Breast epithelium (tissue), 4 donors: ENCODE measurements at regions not wholly inside any gene's neighbourhood (a gene's known extent, or its start where the extent isn't known, plus 50 kb on each side); places are given as distances from the start of the nearest gene placed in this dataset.

Source experiments
- DNase-seq, 2 donors: peaks; one replicate each; pipeline ENCODE4 v3.0.0-alpha.2; 2019; ENCODE audit warnings: low spot score in 2 of 2
- H3K27ac ChIP-seq, 2 donors: fragments of 200-600 bp; sonication (generic) in 1 of 2; one replicate each; pipeline ENCODE4 v1.5.1; 2016 to 2019; ENCODE audit warnings: mild to moderate bottlenecking in 1 of 2
- H3K27me3 ChIP-seq, 2 donors: fragments of 200-600 bp; sonication (generic) in 1 of 2; one replicate each; pipeline versions ENCODE4 v1.5.1 to v1.6.0; 2017 to 2019; ENCODE audit warnings: control low read depth in 1 of 2, mild to moderate bottlenecking in 1 of 2
- H3K36me3 ChIP-seq: fragments of 200-600 bp; one replicate; pipeline ENCODE4 v1.5.1; 2019
- H3K4me1 ChIP-seq, 2 donors: fragments of 200-600 bp; sonication (generic); one replicate each; pipeline ENCODE4 v1.5.1; 2016 to 2019; ENCODE audit warnings: control low read depth in 1 of 2
- H3K4me3 ChIP-seq, 3 donors: fragments of 200-600 bp; sonication (generic); 1 replicate in 2 of 3; 2 replicates in 1 of 3; pipeline ENCODE4 v1.5.1; 2016 to 2019; ENCODE audit warnings: mild to moderate bottlenecking in 3 of 3, moderate library complexity in 2 of 3
- H3K9me3 ChIP-seq, 2 donors: fragments of 200-600 bp; sonication (generic) in 1 of 2; one replicate each; pipeline ENCODE4 v1.5.1; 2016 to 2019; ENCODE audit warnings: control low read depth in 1 of 2
- POLR2A ChIP-seq: fragments of 450-650 bp; IDR thresholded peaks from one replicate; pipeline ENCODE4 v1.6.1; 2016; ENCODE audit warnings: antibody characterized with exemption, mild to moderate bottlenecking, moderate library complexity
- POLR2AphosphoS5 ChIP-seq, 3 donors: sonication (generic); formaldehyde crosslinking; IDR thresholded peaks; one replicate each; pipeline ENCODE4 v1.6.1; 2017; ENCODE audit warnings: antibody characterized with exemption in 3 of 3
- intact Hi-C: fragments of 100-400 bp; cut with DNase I; formaldehyde crosslinking; loops from one replicate; pipeline ENCODE4 v1.15.1; 2023; ENCODE audit warnings: low total_unique reads
- TF ChIP-seq, protein P1 (sequence below), 3 donors: fragments of 450-650 bp; IDR thresholded peaks; one replicate each; pipeline ENCODE4 v1.5.1; 2016 to 2017; ENCODE audit warnings: antibody characterized with exemption in 3 of 3, mild to moderate bottlenecking in 3 of 3, moderate library complexity in 3 of 3

DNA sequence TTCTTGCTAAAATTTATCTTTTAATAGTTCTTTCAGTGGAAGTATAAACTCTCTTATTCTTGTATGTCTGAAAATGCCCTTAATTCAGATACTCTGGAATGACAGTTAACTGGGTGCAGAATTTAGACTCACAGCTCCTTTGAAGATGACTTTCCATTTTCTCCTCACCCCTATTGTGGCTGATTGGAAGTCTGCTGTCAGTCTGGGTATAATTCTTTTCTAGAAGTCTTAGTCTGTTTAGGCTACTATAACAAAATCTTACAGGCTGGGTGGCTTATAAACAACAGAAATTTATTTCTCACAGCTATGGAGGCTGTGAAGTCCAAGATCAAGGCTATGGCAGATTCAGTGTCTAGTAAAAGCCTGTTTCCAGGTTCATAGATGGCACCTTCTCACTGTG, 145.2 kb upstream of the GDF10 start:
- H3K27ac ChIP-seq: no peak overlapping the region
- H3K36me3 ChIP-seq: no peaks in the 10 kb centered on the region
- TF ChIP-seq POLR2AphosphoS5 (IDR thresholded peaks at IDR 0.05): no peak
- TF ChIP-seq, protein P1, sequence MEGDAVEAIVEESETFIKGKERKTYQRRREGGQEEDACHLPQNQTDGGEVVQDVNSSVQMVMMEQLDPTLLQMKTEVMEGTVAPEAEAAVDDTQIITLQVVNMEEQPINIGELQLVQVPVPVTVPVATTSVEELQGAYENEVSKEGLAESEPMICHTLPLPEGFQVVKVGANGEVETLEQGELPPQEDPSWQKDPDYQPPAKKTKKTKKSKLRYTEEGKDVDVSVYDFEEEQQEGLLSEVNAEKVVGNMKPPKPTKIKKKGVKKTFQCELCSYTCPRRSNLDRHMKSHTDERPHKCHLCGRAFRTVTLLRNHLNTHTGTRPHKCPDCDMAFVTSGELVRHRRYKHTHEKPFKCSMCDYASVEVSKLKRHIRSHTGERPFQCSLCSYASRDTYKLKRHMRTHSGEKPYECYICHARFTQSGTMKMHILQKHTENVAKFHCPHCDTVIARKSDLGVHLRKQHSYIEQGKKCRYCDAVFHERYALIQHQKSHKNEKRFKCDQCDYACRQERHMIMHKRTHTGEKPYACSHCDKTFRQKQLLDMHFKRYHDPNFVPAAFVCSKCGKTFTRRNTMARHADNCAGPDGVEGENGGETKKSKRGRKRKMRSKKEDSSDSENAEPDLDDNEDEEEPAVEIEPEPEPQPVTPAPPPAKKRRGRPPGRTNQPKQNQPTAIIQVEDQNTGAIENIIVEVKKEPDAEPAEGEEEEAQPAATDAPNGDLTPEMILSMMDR (IDR thresholded peaks at IDR 0.05): no peak
- TF ChIP-seq POLR2A: no peak
- peaks cover 7 to 17% of the 10 kb centered on the region in 2 donors for H3K9me3 ChIP-seq
- H3K4me3 ChIP-seq: no peak overlapping the region
- H3K27me3 ChIP-seq: no peaks in the 10 kb centered on the region
- intact Hi-C loops: no loop called here
- H3K4me1 ChIP-seq: no peaks in the 10 kb centered on the region
- no peak for DNase-seq

DNA sequence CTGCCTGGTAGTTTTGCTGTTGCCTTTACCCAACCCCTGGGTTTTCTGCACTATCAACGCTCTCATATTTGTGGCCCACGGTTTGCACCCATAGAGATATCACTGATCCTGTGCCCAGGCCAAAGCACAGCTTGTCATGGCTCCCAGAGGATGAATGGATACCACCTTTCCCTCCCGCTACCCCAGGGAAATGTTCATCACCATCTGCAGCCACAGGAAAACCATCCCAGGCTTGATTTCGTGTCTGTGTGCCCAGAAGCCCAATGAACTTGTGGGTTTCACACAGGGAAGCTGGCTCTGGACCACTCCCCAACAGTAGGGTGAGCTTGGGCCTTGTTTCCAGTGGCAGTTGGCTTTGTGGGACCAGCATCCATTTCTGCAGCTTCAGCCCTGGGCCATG, 143.1 kb upstream of the GDF10 start:
- intact Hi-C loops: no loop called here
- H3K4me3 ChIP-seq: no peak overlapping the region

DNA sequence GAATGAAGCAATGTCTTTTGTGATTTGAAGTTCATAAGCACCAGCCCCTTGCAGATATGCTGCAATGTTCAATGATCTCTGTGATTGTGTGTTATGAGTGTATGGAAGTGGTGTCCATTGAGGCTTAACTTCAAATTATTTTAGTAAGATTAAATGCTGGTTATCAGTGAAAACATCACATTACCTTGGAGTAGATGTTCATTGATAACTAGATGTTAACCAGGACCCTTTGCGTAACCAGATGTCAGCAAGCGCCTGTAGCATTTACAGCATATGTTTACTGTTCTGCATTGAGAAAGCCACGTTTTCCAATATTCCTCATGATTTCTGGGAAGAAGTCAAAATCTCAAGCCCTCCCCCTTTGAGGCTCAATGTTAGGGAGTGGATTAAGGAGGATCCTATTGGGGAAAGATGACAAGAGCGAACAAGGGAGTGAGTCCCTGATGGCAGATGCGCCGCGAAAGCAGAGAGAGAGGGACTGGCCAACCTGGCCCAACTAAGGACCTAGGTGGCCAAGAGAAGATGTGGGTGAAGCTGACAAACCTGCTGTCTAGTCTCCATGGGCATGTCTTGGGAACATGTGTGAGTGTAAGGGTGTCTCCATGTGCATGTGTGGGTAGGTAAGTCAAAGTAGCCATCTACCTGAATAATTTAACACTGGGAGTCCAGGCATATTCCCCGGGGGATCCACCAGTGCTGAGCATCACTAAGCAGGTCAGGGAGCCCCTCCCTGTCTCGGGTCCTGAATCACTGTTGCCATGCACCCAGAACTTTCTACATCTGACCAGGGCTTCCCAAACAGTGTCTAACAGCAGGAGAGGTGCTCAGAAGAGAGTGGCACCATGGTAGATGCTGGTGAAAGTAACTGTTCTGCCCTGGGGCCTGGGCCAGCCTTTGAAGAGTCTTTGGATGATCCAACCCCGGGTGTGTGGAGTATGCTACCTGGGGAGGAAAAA, 141.6 kb upstream of the GDF10 start:
- no peak overlapping the region for H3K27ac ChIP-seq
- intact Hi-C loops: no loop called here
- H3K36me3 ChIP-seq: no peaks in the 10 kb centered on the region
- no peak for DNase-seq
- no peaks in the 10 kb centered on the region for H3K4me1 ChIP-seq
- no peak overlapping the region for H3K4me3 ChIP-seq
- TF ChIP-seq POLR2AphosphoS5 (IDR thresholded peaks at IDR 0.05): no peak
- TF ChIP-seq, protein P1 (IDR thresholded peaks at IDR 0.05): no peak
- no peak for TF ChIP-seq POLR2A
- peaks cover 7 to 17% of the 10 kb centered on the region in 2 donors for H3K9me3 ChIP-seq
- no peaks in the 10 kb centered on the region for H3K27me3 ChIP-seq

More for the DNA sequence above, 143.1 kb upstream of the GDF10 start:
- no peaks in the 10 kb centered on the region for H3K27me3 ChIP-seq
- H3K4me1 ChIP-seq: no peaks in the 10 kb centered on the region
- H3K9me3 ChIP-seq: peaks cover 7 to 17% of the 10 kb centered on the region in 2 donors
- H3K27ac ChIP-seq: no peak overlapping the region
- no peaks in the 10 kb centered on the region for H3K36me3 ChIP-seq
- TF ChIP-seq POLR2A (no peak), POLR2AphosphoS5 (IDR thresholded peaks at IDR 0.05) (no peak)
- TF ChIP-seq, protein P1 (IDR thresholded peaks at IDR 0.05): no peak
- DNase-seq: no peak

DNA sequence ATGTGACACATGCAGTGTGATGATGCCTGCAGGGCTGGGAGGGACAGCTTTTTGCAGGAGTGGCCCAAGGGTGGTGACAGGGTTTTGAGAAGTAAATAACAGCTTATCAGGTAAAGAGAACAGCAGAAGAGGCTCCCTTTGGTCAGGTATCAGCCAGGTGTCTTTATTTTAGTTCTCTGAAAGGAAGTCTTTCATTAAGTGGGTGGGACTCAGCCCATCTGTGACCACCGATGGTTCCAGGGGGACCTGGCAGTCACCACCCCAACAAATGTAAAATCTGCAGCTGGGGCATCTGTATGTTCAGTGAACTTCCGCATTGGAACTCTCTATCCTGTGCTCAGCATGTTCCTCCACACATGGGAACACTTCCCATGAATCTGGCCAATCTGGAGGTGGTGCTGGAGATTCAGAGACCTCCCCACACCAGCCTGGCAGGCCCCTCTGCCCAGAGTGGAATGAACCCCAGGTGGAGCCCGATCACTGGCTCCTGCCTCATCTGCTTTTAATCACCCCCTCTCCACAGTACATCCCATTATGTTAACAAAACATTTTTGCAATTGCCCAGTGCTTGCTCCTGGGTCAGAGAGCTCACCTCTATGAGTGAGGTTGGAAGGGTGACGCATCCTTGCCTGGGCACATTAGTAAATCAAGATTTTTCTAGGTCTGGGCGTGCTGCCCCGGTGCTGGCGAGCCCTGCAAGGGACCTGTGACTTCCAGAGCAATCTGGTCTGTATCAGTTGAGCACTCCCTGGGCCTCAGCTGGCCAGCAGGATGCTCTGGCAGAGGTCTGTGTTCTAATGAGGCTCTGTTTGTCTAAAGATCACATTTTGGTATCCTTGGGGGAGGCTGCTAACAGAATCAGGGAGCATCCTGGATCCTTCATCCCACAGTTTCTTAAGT, 140.4 kb upstream of the GDF10 start:
- no peak overlapping the region for H3K27ac ChIP-seq
- TF ChIP-seq, protein P1 (IDR thresholded peaks at IDR 0.05): no peak
- TF ChIP-seq POLR2A: no peak
- peak in 1 of 3 donors; percentile 60 for TF ChIP-seq POLR2AphosphoS5 (IDR thresholded peaks at IDR 0.05)
- no peaks in the 10 kb centered on the region for H3K36me3 ChIP-seq
- H3K27me3 ChIP-seq: no peaks in the 10 kb centered on the region
- peaks cover 7 to 13% of the 10 kb centered on the region in 2 donors for H3K9me3 ChIP-seq
- H3K4me3 ChIP-seq: no peak overlapping the region
- no peak for DNase-seq
- H3K4me1 ChIP-seq: no peaks in the 10 kb centered on the region
- intact Hi-C loops: no loop called here
